Activated T-cell treated with anti-CD3 and anti-CD28 coated beads, Interleukin-2, amount 50 U/mL, for 1 hour (primary cell): ENCODE measurements at regions not wholly inside any gene's neighbourhood (a gene's known extent, or its start where the extent isn't known, plus 50 kb on each side); places are given as distances from the start of the nearest gene placed in this dataset.

Source experiments
- DNase-seq: peaks from one replicate; pipeline ENCODE4 v3.0.0-alpha.2; 2020

GRCh38 chr1:22288593-22289241 is 145.8 kb upstream of the WNT4 start:
- no peak for DNase-seq

- no peak for DNase-seq
Measured at GRCh38 chr1:22289307-22289995, 146.6 kb upstream of the WNT4 start.

GRCh38 chr1:22290157-22290556 is 147.3 kb upstream of the WNT4 start:
- DNase-seq, result no peak

GRCh38 chr1:22290611-22291010 is 147.7 kb upstream of the WNT4 start:
- no peak for DNase-seq

DNA sequence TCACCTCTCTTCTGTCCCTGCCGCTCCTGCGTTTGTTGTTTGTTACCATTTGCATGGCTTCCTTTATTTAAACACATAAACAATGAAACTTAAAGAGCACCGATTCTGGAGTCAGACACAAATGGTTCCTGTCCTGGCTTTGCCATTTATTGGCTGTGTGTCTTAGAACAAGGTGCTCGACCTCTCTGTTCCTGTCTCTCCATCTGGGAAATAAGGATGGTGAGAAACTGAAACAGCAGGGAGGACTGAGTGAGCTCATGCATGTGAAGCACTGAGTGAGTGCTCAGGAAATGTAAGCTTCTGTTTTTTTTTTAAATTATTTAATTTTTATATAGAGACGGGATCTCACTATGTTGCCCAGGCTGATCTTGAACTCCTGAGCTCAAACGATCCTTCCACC is 148.2 kb upstream of the WNT4 start:
- DNase-seq, result no peak

DNA sequence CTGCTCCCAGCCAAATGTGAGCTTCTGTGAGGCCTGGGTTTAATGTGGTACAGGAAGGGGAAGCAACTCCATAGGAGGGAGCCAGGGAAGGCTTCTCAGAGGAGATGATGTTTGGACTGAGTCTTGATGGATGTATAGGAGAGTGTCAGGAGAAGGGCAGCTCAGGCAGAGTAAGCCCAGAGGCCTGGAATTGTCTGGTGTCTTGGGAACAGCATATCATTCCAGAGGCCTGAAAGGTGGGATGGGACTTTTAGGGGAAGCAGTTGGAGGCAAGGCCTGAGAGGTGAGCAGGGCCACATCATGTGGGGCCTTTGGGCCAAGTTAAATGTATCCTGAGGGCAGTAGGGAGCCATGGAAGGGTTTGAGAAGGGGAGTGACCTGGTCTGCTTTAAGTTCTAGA is 148.6 kb upstream of the WNT4 start:
- no peak for DNase-seq

DNA sequence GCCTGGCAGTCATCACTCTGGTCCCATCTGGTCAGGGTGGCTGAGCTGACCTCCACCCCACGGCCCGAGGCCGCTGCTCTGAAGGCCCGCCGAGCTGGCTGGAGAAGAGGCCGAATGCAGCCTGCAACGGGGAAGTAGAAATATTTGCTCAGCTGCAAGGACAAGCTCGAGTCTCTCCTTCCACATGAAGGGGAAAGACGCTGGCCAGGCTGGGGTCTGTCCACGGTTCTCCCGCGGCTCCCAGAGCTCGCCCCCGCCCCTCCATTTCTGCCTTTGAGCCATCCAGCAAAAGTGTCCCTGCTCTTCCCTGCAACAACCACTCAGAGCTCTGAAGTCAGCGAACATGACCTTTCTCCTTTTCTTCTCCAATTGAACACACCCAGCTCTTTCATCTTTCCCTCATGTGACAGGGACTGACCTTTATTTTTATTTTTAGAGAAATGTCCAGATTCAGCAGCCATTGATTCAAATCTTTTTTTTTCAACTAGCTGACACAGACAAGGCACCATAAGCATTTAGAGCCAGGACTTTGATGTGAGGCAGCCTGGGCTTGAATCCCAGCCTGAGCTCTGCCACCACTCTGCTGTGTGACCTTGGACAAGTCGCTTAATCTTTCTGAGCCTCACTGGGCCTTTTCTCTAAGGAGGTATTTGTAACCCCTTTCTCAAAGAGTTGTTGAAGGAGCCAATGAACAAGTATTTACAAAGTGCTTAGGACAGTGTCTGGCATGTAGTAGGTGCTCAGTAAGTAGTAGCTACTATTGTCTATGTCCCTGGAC is 149.3 kb upstream of the WNT4 start:
- no peak for DNase-seq

DNA sequence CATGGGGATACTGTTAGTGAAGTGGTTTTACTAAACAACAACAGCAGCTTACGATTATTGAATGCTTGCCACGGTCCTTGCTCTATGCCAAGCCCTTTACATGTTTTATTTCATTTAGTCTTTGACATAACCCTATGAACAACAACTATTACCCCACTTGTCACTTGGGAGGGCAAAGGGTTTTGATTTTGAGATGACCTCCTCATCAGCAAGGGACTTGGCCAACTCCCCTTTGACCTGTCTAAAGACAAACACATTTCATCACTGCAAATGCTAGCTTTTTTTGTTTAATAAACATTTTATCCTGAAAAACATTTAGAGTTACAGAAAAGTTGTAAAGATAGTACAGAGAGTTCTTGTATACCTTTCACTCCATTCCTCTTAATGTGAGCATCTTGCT is 152.5 kb upstream of the WNT4 start:
- DNase-seq, result no peak

DNA sequence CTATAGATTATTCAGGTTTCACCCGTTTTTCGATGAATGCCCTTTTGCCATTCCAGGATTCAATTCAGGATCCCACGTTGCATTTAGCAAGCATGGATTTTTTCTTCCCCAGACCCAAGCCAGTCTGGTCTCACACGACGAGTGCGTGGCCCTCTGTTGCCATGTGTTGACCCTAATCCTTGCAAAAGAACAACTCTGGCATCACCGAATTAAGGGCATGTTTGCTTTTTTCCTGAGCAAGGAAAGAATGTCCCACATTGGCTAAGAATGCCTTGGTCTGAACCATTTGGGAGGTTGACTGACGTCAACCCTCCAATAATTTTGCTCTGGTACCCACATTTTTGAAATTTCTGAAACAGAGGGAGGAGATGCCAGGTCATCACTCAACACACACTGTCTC is 153.0 kb upstream of the WNT4 start:
- no peak for DNase-seq

DNA sequence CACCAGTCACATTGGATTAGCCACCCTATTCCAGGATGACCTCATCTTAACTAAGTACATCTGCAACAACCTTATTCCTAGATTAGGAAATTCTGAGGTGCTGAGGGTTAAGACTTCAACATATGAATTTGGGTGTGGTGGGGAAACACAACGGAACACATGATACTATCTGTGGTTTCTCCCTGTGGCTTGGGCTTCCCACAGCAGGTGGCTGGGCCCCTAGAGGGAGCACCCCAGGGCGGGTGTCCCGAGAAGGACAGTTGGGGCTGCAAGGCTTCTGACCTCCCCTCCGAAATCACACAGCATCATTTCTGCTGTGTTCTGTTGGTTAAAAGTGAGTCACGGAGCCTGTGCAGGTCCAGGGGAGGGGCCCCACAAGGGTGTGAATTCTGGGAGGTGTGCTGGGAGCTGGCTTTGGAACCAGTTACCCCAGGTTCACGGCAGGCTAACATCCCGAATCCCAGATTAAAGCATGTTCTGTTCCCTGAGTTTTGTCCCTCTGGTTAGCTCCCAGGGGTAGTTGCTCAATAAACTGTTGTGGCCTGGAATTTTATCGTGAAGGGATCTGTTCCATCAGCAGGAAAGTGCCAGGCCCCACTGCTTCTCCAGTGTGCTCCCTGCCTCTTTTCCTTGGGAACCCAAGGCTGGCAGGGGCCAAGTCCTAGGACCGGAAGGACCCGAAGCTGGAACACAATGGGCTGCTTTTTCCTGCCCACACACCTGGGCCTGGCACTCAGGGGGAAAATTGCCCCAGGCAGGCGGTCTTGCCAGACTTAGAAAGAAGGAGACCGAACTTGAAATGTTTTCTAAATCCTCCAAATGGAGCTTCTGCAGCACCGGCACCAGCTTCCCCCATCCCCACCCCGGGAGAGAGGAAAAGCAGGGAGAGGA is 154.0 kb upstream of the WNT4 start:
- DNase-seq, result no peak

DNA sequence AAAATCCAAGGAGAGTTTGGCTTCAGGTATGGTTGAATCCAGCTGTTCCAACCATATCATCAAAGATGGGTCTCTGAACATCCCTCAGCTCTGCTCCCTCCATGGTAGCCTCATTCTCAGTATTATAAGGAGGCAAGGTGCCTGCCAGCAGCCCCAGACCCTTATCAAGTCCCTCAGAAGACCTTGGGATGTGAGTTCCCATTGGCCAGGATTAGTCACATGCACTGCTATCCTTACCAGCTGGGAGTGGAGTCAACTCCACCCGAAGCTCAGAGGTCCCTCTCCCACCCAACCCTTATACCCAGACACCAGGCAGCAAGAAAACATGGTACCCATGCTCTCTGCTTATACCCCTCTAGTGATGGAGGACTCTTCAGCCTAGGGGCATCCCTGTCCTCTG is 153.7 kb upstream of the ZBTB40 start:
- DNase-seq, result no peak

GRCh38 chr1:22303816-22304215 is 147.8 kb upstream of the ZBTB40 start:
- DNase-seq, result no peak

GRCh38 chr1:22309572-22309971 is 142.1 kb upstream of the ZBTB40 start:
- no peak for DNase-seq

GRCh38 chr1:22311461-22311860 is 140.2 kb upstream of the ZBTB40 start:
- no peak for DNase-seq

DNA sequence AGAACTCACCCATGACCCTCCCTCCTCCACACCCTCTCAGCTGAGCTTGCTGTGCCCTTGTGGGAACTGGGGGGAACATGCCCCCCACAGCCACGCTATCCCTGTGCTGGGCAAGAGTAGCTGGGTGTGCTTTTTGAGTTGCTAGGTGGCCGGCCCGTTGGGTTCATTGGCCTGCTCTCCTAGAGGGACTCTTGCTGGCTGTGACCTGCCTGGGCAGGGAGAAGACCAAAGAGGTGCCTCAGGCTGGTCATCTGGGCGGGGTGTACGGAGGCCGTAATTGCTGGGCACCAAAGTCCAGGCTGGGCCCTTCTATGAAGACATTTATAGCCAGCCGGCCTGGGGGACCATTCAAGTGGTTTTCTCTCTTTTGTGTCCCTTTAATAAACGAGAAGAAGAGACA is 138.3 kb upstream of the ZBTB40 start:
- no peak for DNase-seq

- no peak for DNase-seq
Measured at GRCh38 chr1:22314706-22315105, 136.9 kb upstream of the ZBTB40 start.

- no peak for DNase-seq
Measured at GRCh38 chr1:22315315-22316078, 136.2 kb upstream of the ZBTB40 start.

DNA sequence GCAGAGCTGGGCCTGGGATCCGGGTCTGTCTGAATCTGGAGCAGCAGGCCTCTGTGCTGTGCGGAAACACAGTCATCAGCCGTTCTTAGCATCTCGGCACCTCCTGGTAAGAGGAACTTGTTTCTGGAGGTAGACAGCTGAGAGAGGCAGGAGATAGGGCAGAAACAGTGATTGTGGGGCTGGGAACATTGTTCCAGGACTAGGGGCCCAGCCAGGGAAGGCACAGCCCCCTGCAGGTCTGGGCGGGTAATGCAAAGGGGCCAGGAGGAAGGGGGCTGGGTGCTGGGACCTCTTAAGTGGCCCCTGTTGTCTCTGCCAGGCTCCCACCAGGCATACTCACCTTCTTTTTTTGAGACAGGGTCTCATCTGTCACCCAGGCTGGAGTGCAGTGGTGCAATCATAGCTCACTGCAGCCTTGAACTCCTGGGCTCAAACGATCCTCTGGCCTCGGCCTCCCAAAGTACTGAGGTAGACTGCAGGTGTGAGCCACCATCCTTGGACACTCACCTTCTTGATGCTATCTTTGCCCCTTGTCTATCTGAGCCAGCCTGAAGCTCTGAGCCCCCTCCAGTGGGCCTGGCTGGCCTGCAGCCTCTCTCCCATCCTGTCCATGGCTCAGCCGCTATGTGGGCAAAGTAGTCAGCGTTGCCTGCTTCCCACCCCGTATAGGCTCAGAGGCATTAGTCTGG is 134.3 kb upstream of the ZBTB40 start:
- no peak for DNase-seq

DNA sequence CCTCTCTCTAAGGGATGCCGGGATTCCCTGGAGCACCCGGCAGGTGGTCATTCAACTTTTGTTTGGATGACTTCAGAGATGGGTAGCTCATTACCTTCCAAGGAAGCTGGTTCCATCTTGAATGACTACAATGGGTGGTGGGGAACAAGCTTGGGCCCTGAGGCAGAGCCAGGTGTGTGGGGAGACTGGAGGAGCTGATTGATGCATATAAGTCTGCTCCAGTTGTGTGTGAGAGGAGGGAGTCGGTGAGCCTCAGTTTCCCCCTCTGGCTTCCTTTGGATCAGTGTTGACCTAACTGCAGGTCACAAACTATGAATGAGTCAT is 133.8 kb upstream of the ZBTB40 start:
- DNase-seq, result no peak

DNA sequence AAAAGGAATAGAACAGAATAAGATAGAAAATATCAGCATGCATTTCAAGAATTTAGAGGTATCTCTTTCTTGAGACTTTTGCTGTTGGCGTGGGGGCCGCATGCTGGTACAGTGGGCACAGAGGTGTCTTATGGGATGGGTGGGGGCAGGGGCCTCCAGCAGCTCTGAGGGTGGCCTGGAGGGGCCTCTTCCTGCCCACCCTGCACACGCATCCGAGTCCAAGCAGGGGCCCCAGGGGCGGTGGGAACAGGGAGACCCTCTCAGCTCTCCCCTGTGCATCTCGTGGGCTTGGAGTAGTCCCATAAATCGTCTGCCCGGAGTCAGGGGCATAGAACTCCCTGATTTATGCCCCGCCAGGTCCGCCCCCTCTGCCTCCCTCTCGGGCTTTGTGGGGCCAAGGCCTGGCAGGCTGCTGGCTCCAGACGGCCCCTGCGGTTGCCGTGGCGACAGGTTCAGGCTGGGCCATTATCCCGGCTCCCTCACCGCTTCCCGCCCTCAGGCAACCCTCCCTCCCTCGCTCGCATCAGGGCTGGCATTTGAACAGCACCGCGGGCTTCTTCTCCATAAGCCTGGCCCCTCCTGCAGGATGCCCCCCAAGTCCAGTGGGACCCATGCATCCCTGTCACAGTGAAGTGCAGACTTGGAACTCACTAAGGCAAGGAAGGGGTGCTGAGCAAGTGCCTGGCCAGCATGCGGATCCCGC is 133.2 kb upstream of the ZBTB40 start:
- no peak for DNase-seq

DNA sequence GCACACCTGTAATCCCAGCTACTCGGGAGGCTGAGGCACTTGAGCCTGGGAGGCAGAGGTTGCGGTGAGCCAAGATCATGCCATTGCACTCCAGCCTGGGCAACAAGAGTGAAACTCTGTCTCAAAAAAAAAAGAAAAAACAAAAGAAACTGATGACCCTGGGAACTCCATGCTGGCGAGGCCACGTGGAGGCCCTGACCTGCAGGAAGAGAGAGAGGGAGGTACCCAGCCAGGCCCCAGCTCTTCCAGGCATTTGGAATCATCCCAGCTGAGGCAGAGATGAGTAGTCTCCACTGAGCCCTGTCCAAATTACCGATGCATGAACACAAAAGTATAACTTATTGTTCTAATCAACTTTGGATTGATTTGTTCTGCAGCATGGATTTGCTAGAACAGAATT is 132.0 kb upstream of the ZBTB40 start:
- DNase-seq, result no peak
